ENCODE measurements at regions not wholly inside any gene's neighbourhood (a gene's known extent, or its start where the extent isn't known, plus 50 kb on each side); places are given as distances from the start of the nearest gene placed in this dataset.

DNA sequence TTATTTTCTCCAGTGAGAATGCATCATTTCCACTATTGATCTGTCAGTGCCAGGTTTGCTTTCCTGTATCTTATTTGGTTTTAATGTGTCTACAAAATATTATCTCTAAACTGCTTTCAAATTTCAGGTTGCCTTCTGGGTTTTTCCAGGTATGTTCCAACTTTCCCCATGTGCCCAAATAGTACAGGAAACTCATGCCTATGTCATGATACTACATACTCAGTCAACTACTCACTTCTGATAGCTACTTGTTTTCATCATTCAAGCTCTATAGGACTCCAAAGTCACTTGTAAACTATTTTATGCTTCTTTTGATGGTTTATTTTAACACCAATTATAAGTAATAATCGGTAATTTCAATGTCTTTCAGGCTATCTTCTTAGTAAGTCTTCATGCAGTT, 134.8 kb upstream of the TTC14 start (continued):
- TF ChIP-seq, protein P1, sequence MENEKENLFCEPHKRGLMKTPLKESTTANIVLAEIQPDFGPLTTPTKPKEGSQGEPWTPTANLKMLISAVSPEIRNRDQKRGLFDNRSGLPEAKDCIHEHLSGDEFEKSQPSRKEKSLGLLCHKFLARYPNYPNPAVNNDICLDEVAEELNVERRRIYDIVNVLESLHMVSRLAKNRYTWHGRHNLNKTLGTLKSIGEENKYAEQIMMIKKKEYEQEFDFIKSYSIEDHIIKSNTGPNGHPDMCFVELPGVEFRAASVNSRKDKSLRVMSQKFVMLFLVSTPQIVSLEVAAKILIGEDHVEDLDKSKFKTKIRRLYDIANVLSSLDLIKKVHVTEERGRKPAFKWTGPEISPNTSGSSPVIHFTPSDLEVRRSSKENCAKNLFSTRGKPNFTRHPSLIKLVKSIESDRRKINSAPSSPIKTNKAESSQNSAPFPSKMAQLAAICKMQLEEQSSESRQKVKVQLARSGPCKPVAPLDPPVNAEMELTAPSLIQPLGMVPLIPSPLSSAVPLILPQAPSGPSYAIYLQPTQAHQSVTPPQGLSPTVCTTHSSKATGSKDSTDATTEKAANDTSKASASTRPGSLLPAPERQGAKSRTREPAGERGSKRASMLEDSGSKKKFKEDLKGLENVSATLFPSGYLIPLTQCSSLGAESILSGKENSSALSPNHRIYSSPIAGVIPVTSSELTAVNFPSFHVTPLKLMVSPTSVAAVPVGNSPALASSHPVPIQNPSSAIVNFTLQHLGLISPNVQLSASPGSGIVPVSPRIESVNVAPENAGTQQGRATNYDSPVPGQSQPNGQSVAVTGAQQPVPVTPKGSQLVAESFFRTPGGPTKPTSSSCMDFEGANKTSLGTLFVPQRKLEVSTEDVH (IDR thresholded peaks at IDR 0.05; ENCODE audit: low read depth, partially characterized antibody) = no peak
- TF ChIP-seq, protein P2, sequence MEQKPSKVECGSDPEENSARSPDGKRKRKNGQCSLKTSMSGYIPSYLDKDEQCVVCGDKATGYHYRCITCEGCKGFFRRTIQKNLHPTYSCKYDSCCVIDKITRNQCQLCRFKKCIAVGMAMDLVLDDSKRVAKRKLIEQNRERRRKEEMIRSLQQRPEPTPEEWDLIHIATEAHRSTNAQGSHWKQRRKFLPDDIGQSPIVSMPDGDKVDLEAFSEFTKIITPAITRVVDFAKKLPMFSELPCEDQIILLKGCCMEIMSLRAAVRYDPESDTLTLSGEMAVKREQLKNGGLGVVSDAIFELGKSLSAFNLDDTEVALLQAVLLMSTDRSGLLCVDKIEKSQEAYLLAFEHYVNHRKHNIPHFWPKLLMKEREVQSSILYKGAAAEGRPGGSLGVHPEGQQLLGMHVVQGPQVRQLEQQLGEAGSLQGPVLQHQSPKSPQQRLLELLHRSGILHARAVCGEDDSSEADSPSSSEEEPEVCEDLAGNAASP (IDR thresholded peaks at IDR 0.05) = no peak
- TF ChIP-seq FOXA1 (IDR thresholded peaks at IDR 0.05; ENCODE audit: borderline replicate concordance) (no peak), SRF (CRISPR knock-in tag; IDR thresholded peaks at IDR 0.05) (no peak), CC2D1A (IDR thresholded peaks at IDR 0.05) (no peak), KDM4B (IDR thresholded peaks at IDR 0.05; ENCODE audit: borderline replicate concordance in 2 of 2, low read depth in 1 of 2) (no peak), CBFB (CRISPR knock-in tag; IDR thresholded peaks at IDR 0.05) (no peak), BCOR (IDR thresholded peaks at IDR 0.05) (no peak), SREBF2 (CRISPR knock-in tag; IDR thresholded peaks at IDR 0.05) (no peak), MECOM (CRISPR knock-in tag; IDR thresholded peaks at IDR 0.05) (no peak), LEF1 (IDR thresholded peaks at IDR 0.05) (no peak), ZNF311 (CRISPR knock-in tag; IDR thresholded peaks at IDR 0.05) (no peak), RBM22 (IDR thresholded peaks at IDR 0.05; ENCODE audit: low read depth, low read length, poor library complexity, severe bottlenecking) (no peak), ZNF586 (CRISPR knock-in tag; conservative IDR thresholded peaks at IDR 0.05) (no peak), POLR2AphosphoS5 (IDR thresholded peaks at IDR 0.05; ENCODE audit: control insufficient read depth, insufficient read depth, low read depth, low read length) (no peak)
- TF ChIP-seq, protein P3, sequence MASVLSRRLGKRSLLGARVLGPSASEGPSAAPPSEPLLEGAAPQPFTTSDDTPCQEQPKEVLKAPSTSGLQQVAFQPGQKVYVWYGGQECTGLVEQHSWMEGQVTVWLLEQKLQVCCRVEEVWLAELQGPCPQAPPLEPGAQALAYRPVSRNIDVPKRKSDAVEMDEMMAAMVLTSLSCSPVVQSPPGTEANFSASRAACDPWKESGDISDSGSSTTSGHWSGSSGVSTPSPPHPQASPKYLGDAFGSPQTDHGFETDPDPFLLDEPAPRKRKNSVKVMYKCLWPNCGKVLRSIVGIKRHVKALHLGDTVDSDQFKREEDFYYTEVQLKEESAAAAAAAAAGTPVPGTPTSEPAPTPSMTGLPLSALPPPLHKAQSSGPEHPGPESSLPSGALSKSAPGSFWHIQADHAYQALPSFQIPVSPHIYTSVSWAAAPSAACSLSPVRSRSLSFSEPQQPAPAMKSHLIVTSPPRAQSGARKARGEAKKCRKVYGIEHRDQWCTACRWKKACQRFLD (CRISPR knock-in tag; IDR thresholded peaks at IDR 0.05) = no peak
